SK-N-MC (cell line): ENCODE measurements at regions not wholly inside any gene's neighbourhood (a gene's known extent, or its start where the extent isn't known, plus 50 kb on each side); places are given as distances from the start of the nearest gene placed in this dataset.

Experiments
- EZH2 ChIP-seq: fragments of 200-600 bp; sonication (generic); IDR thresholded peaks from one replicate; pipeline ENCODE4 v1.6.1; 2017; ENCODE audit warnings: antibody characterized with exemption
- FOXP2 ChIP-seq: optimal IDR thresholded peaks from 2 replicates; pipeline ENCODE3; 2011; ENCODE audit warnings: mild to moderate bottlenecking, moderate library complexity; ENCODE audit not compliant: insufficient read depth; ENCODE audit errors: extremely low read length, control extremely low read depth
- POLR2AphosphoS5 ChIP-seq: IDR thresholded peaks from 2 replicates; pipeline ENCODE4 v1.6.1; 2012; ENCODE audit warnings: mild to moderate bottlenecking, low read depth, low read length, borderline replicate concordance

DNA sequence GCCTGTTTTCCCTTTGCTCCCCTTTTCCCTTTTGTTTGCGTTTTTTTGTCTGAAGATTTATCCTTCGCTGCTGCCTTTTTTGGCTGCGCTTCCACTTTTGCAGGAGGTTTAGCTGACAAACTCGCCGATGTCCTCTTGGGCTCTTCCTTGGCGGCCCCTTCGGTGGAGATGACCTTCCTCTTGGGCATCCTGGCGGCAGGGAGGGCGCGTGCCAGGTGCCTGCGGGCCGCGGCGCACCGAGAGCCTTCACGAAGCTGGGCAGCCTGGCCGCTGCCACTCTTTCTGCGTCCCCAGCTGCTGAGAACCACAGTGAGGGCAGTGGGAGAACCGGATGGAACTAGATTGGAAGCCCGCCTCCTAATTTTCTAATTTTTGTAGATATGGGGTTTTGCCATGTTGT lies 197.1 kb upstream of the C2CD4B start:
- no peak for TF ChIP-seq EZH2
- no peak for TF ChIP-seq POLR2AphosphoS5
- no peak for TF ChIP-seq FOXP2
